Stimulated activated memory B cell treated with anti-CD40 and anti-IgM and Interleukin-4, amounts not matched to agents 10 μg/mL and 1 μg/mL and 100 μg/mL, for 72 hours (primary cell): ENCODE measurements at regions not wholly inside any gene's neighbourhood (a gene's known extent, or its start where the extent isn't known, plus 50 kb on each side); places are given as distances from the start of the nearest gene placed in this dataset.

Source experiments
- ATAC-seq: fragments of 150-1000 bp; cut with Tn5 transposase; 2 replicates; pipeline ENCODE4 v1.10.0; 2021
- H3K27ac Mint-ChIP-seq: one replicate; pipeline ENCODE4 v1.8.0; 2022; ENCODE audit warnings: mild to moderate bottlenecking, mixed read lengths
- H3K27me3 Mint-ChIP-seq: one replicate; pipeline ENCODE4 v1.8.0; 2022; ENCODE audit warnings: mixed read lengths
- H3K36me3 Mint-ChIP-seq: one replicate; pipeline ENCODE4 v1.8.0; 2022; ENCODE audit warnings: mixed read lengths
- H3K4me1 Mint-ChIP-seq: one replicate; pipeline ENCODE4 v1.8.0; 2022; ENCODE audit warnings: mixed read lengths
- H3K4me3 Mint-ChIP-seq: one replicate; pipeline ENCODE4 v1.8.0; 2022; ENCODE audit warnings: mild to moderate bottlenecking, moderate library complexity, mixed read lengths
- H3K9me3 Mint-ChIP-seq: one replicate; pipeline ENCODE4 v1.8.0; 2022; ENCODE audit warnings: mixed read lengths

- H3K27ac Mint-ChIP-seq: no peak overlapping the region
- no peak overlapping the region for H3K4me3 Mint-ChIP-seq
- no peak for ATAC-seq
- H3K4me1 Mint-ChIP-seq: no peaks in the 10 kb centered on the region
- H3K27me3 Mint-ChIP-seq: no peaks in the 10 kb centered on the region
- no peaks in the 10 kb centered on the region for H3K9me3 Mint-ChIP-seq
- H3K36me3 Mint-ChIP-seq: no peaks in the 10 kb centered on the region
Observed at GRCh38 chr14:51401756-51402155, 161.7 kb downstream of the TMX1 start.

- no peaks in the 10 kb centered on the region for H3K36me3 Mint-ChIP-seq
Observed at GRCh38 chr14:51410897-51411296, 170.8 kb downstream of the TMX1 start.

GRCh38 chr14:51419685-51420084 is 179.6 kb downstream of the TMX1 start:
- Mint-ChIP-seq H3K9me3 (peaks cover 5% of the 10 kb centered on the region), H3K27me3 (peaks cover 19% of the 10 kb centered on the region), H3K4me3 (no peak overlapping the region), H3K4me1 (no peaks in the 10 kb centered on the region), H3K36me3 (no peaks in the 10 kb centered on the region), H3K27ac (no peak overlapping the region)
- no peak for ATAC-seq

More at GRCh38 chr14:51410897-51411296, 170.8 kb downstream of the TMX1 start:
- ATAC-seq: no peak
- peaks cover 7% of the 10 kb centered on the region for H3K9me3 Mint-ChIP-seq
- H3K27me3 Mint-ChIP-seq: peaks cover 12% of the 10 kb centered on the region
- no peak overlapping the region for H3K27ac Mint-ChIP-seq
- no peaks in the 10 kb centered on the region for H3K4me1 Mint-ChIP-seq
- H3K4me3 Mint-ChIP-seq: no peak overlapping the region

GRCh38 chr14:51422704-51423103 is 182.7 kb downstream of the TMX1 start:
- H3K4me3 Mint-ChIP-seq: no peak overlapping the region

GRCh38 chr14:51424041-51424440 is 184.0 kb downstream of the TMX1 start:
- Mint-ChIP-seq H3K27me3 (peaks cover 8% of the 10 kb centered on the region), H3K9me3 (peaks cover 2% of the 10 kb centered on the region), H3K4me1 (no peaks in the 10 kb centered on the region), H3K27ac (no peak overlapping the region), H3K36me3 (no peaks in the 10 kb centered on the region), H3K4me3 (no peak overlapping the region)
- no peak for ATAC-seq

More at GRCh38 chr14:51422704-51423103, 182.7 kb downstream of the TMX1 start:
- H3K36me3 Mint-ChIP-seq: no peaks in the 10 kb centered on the region
- H3K27ac Mint-ChIP-seq: no peak overlapping the region
- H3K27me3 Mint-ChIP-seq: peaks cover 5% of the 10 kb centered on the region
- no peak for ATAC-seq
- H3K4me1 Mint-ChIP-seq: no peaks in the 10 kb centered on the region
- peaks cover 4% of the 10 kb centered on the region for H3K9me3 Mint-ChIP-seq

GRCh38 chr14:51424561-51425251 is 184.7 kb downstream of the TMX1 start:
- Mint-ChIP-seq H3K9me3 (peaks cover 2% of the 10 kb centered on the region), H3K4me3 (no peak overlapping the region), H3K27ac (no peak overlapping the region), H3K27me3 (peaks cover 9% of the 10 kb centered on the region), H3K36me3 (no peaks in the 10 kb centered on the region), H3K4me1 (no peaks in the 10 kb centered on the region)
- ATAC-seq: no peak

- Mint-ChIP-seq H3K27ac (no peak overlapping the region), H3K27me3 (peaks cover 19% of the 10 kb centered on the region), H3K4me3 (no peak overlapping the region), H3K9me3 (no peaks in the 10 kb centered on the region), H3K36me3 (no peaks in the 10 kb centered on the region), H3K4me1 (no peaks in the 10 kb centered on the region)
- ATAC-seq: no peak
Observed at GRCh38 chr14:51428981-51429380, 188.9 kb downstream of the TMX1 start.

GRCh38 chr14:51430079-51430478 is 190.0 kb downstream of the TMX1 start:
- Mint-ChIP-seq H3K36me3 (no peaks in the 10 kb centered on the region), H3K4me1 (no peaks in the 10 kb centered on the region), H3K9me3 (no peaks in the 10 kb centered on the region), H3K4me3 (no peak overlapping the region), H3K27me3 (peaks cover 19% of the 10 kb centered on the region), H3K27ac (no peak overlapping the region)
- ATAC-seq: no peak

GRCh38 chr14:51430633-51431032 is 190.6 kb downstream of the TMX1 start:
- H3K27me3 Mint-ChIP-seq: peaks cover 22% of the 10 kb centered on the region
- no peaks in the 10 kb centered on the region for H3K36me3 Mint-ChIP-seq
- no peak overlapping the region for H3K27ac Mint-ChIP-seq
- H3K4me1 Mint-ChIP-seq: no peaks in the 10 kb centered on the region
- ATAC-seq: no peak
- no peak overlapping the region for H3K4me3 Mint-ChIP-seq
- no peaks in the 10 kb centered on the region for H3K9me3 Mint-ChIP-seq

- Mint-ChIP-seq H3K4me3 (no peak overlapping the region), H3K27me3 (peaks cover 27% of the 10 kb centered on the region), H3K9me3 (peaks cover 3% of the 10 kb centered on the region), H3K36me3 (no peaks in the 10 kb centered on the region), H3K4me1 (no peaks in the 10 kb centered on the region), H3K27ac (no peak overlapping the region)
- no peak for ATAC-seq
Observed at GRCh38 chr14:51431033-51431709, 191.1 kb downstream of the TMX1 start.

GRCh38 chr14:51431741-51432140 is 191.7 kb downstream of the TMX1 start:
- H3K36me3 Mint-ChIP-seq: no peaks in the 10 kb centered on the region
- H3K27ac Mint-ChIP-seq: no peak overlapping the region
- H3K4me1 Mint-ChIP-seq: no peaks in the 10 kb centered on the region
- ATAC-seq: no peak
- peaks cover 33% of the 10 kb centered on the region for H3K27me3 Mint-ChIP-seq
- no peak overlapping the region for H3K4me3 Mint-ChIP-seq
- H3K9me3 Mint-ChIP-seq: peaks cover 5% of the 10 kb centered on the region

- Mint-ChIP-seq H3K4me3 (no peak overlapping the region), H3K36me3 (no peaks in the 10 kb centered on the region), H3K4me1 (no peaks in the 10 kb centered on the region), H3K27ac (no peak overlapping the region), H3K9me3 (peaks cover 5% of the 10 kb centered on the region), H3K27me3 (peaks cover 35% of the 10 kb centered on the region)
- ATAC-seq: no peak
Observed at GRCh38 chr14:51432302-51432948, 192.4 kb downstream of the TMX1 start.

GRCh38 chr14:51436630-51437029 is 196.6 kb downstream of the TMX1 start:
- no peak for ATAC-seq
- Mint-ChIP-seq H3K27ac (no peak overlapping the region), H3K36me3 (no peaks in the 10 kb centered on the region), H3K4me3 (no peak overlapping the region), H3K27me3 (peaks cover 25% of the 10 kb centered on the region), H3K9me3 (peaks cover 5% of the 10 kb centered on the region), H3K4me1 (no peaks in the 10 kb centered on the region)

- H3K4me1 Mint-ChIP-seq: no peaks in the 10 kb centered on the region
- no peak overlapping the region for H3K27ac Mint-ChIP-seq
- no peak overlapping the region for H3K4me3 Mint-ChIP-seq
- H3K36me3 Mint-ChIP-seq: no peaks in the 10 kb centered on the region
- peaks cover 5% of the 10 kb centered on the region for H3K9me3 Mint-ChIP-seq
- peaks cover 27% of the 10 kb centered on the region for H3K27me3 Mint-ChIP-seq
- ATAC-seq: no peak
Observed at GRCh38 chr14:51439896-51440295, 199.8 kb downstream of the TMX1 start.

- H3K4me3 Mint-ChIP-seq: no peak overlapping the region
- ATAC-seq: no peak
- H3K9me3 Mint-ChIP-seq: peaks cover 3% of the 10 kb centered on the region
- no peak overlapping the region for H3K27ac Mint-ChIP-seq
- H3K27me3 Mint-ChIP-seq: peaks cover 21% of the 10 kb centered on the region
- no peaks in the 10 kb centered on the region for H3K4me1 Mint-ChIP-seq
- H3K36me3 Mint-ChIP-seq: no peaks in the 10 kb centered on the region
Observed at GRCh38 chr14:51441001-51441400, 201.0 kb downstream of the TMX1 start.
